ENCODE measurements at regions not wholly inside any gene's neighbourhood (a gene's known extent, or its start where the extent isn't known, plus 50 kb on each side); places are given as distances from the start of the nearest gene placed in this dataset.

- DNase-seq (ENCODE audit: extremely low read depth, low read depth): no peak
- no peak overlapping the region for H3K4me3 ChIP-seq (replicated peaks; ENCODE audit: low read depth, low read length)
- no peak for TF ChIP-seq CTCF (IDR thresholded peaks at IDR 0.05; ENCODE audit: low read depth, low read length, missing control alignments)
Observed at GRCh38 chr4:180217070-180217469, 2026.1 kb upstream of the TENM3 start.

GRCh38 chr4:180219080-180219479 lies 2024.1 kb upstream of the TENM3 start:
- no peak for TF ChIP-seq CTCF (IDR thresholded peaks at IDR 0.05; ENCODE audit: low read depth, low read length, missing control alignments)
- no peak for DNase-seq (ENCODE audit: extremely low read depth, low read depth)
- no peak overlapping the region for H3K4me3 ChIP-seq (replicated peaks; ENCODE audit: low read depth, low read length)

- no peak for DNase-seq (ENCODE audit: extremely low read depth, low read depth)
- TF ChIP-seq CTCF (IDR thresholded peaks at IDR 0.05; ENCODE audit: low read depth, low read length, missing control alignments): no peak
- H3K4me3 ChIP-seq (replicated peaks; ENCODE audit: low read depth, low read length): no peak overlapping the region
Observed at GRCh38 chr4:180225977-180226376, 2017.2 kb upstream of the TENM3 start.

- no peak overlapping the region for H3K4me3 ChIP-seq (replicated peaks; ENCODE audit: low read depth, low read length)
- no peak for TF ChIP-seq CTCF (IDR thresholded peaks at IDR 0.05; ENCODE audit: low read depth, low read length, missing control alignments)
- no peak for DNase-seq (ENCODE audit: extremely low read depth, low read depth)
Observed at GRCh38 chr4:180234730-180235129, 2008.5 kb upstream of the TENM3 start.

- TF ChIP-seq CTCF (IDR thresholded peaks at IDR 0.05; ENCODE audit: low read depth, low read length, missing control alignments): no peak
- DNase-seq (ENCODE audit: extremely low read depth, low read depth): no peak
- no peak overlapping the region for H3K4me3 ChIP-seq (replicated peaks; ENCODE audit: low read depth, low read length)
Observed at GRCh38 chr4:180240670-180241069, 2002.5 kb upstream of the TENM3 start.

- no peak overlapping the region for H3K4me3 ChIP-seq (replicated peaks; ENCODE audit: low read depth, low read length)
- TF ChIP-seq CTCF (IDR thresholded peaks at IDR 0.05; ENCODE audit: low read depth, low read length, missing control alignments): no peak
- no peak for DNase-seq (ENCODE audit: extremely low read depth, low read depth)
Observed at GRCh38 chr4:180253419-180253818, 1989.8 kb upstream of the TENM3 start.

GRCh38 chr4:180261346-180261745 lies 1981.9 kb upstream of the TENM3 start:
- DNase-seq (ENCODE audit: extremely low read depth, low read depth): no peak
- no peak for TF ChIP-seq CTCF (IDR thresholded peaks at IDR 0.05; ENCODE audit: low read depth, low read length, missing control alignments)
- H3K4me3 ChIP-seq (replicated peaks; ENCODE audit: low read depth, low read length): no peak overlapping the region

Data from HFF-Myc (cell line).